GM18505 (cell line): ENCODE measurements at regions not wholly inside any gene's neighbourhood (a gene's known extent, or its start where the extent isn't known, plus 50 kb on each side); places are given as distances from the start of the nearest gene placed in this dataset.

ENCODE experiments used
- ATAC-seq: cut with Tn5 transposase; IDR thresholded peaks from one replicate; pipeline ENCODE4 v1.9.1; 2021; ENCODE audit not compliant: unreplicated experiment
- POLR2A ChIP-seq: IDR thresholded peaks from 4 replicates; pipeline ENCODE4 v1.6.1; 2011; ENCODE audit warnings: borderline replicate concordance; ENCODE audit not compliant: insufficient read depth, insufficient read length; ENCODE audit errors: extremely low read depth

- TF ChIP-seq POLR2A = no peak
- peak; percentile 81 for ATAC-seq
Measured at GRCh38 chr1:101506541-101507164, 269.8 kb downstream of the S1PR1 start.

GRCh38 chr1:101507547-101507971, 270.7 kb downstream of the S1PR1 start:
- ATAC-seq = no peak
- no peak for TF ChIP-seq POLR2A

DNA sequence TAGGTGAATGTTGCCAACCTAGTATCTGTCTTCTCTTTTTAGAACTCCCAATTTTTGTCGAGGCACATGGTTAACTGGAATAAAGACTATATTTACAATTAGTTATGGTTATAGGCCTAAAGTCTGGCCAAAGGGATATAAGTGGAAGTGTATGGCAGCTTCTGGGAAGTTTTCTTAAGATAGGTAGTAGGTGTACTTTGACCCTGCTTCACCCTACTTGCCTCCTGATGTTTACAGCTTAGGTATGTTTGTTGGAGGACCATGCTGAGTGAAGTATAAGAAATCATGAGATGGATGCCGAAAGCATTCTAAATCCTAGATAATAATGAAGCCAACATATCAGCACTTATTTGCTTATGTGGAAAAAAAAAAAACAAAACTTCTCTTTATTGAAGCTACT, 272.1 kb downstream of the S1PR1 start:
- TF ChIP-seq POLR2A = no peak
- ATAC-seq = no peak

- no peak for ATAC-seq
- TF ChIP-seq POLR2A = no peak
Measured at GRCh38 chr1:101509370-101509769, 272.6 kb downstream of the S1PR1 start.

DNA sequence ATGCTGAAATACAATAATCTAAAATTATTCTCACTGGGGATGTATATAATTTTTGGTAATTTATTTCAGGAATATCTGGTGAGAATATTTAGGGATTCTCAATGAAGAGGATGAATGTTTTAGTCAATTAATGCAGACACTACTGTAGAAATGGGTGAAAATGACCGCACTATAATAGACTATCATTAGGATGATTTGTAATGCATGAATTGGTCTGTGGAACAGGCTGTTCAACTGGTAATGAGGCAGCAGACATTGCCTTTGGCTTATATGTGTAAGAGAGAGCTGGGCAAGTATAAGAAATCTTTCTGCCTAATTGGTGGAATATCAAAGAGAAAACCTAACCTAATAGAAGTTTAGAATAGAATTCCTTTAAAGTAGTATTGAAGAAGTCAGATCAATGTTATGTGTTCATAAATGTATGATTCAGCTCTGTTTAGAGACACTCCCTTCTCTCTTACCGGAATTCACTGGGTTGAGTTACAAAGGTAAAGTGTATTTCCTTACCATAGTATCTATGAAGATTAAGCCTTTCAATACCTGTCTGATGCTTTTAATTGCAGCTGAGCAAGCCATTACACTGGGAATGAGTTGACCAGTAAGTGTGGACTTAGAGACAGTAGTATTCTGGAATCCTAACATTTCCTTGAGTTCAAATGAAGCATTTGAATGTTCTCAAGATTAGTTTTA, 274.5 kb downstream of the S1PR1 start:
- TF ChIP-seq POLR2A = no peak
- ATAC-seq = no peak

GRCh38 chr1:101520302-101520701, 283.5 kb downstream of the S1PR1 start:
- TF ChIP-seq POLR2A = no peak
- ATAC-seq = peak; percentile 92

DNA sequence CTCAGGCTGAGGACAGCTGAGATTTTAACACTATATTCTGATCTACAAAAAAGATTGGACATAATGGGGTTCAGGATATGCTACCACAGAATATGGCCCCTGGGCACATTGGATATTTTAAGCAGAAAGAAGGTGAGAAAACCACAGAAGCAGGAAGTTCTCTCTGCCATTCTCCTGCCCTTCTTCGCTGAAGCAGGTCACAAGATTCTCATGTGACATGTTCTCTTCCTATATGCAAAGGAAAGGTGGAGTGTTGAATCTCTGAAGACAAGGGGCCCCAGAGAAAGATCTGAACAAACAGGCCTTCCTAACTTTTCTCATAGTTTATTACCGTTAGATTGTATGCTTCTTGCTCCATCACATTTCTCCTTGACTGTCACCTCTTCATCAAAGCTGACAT, 285.7 kb downstream of the S1PR1 start:
- no peak for TF ChIP-seq POLR2A
- ATAC-seq = no peak

DNA sequence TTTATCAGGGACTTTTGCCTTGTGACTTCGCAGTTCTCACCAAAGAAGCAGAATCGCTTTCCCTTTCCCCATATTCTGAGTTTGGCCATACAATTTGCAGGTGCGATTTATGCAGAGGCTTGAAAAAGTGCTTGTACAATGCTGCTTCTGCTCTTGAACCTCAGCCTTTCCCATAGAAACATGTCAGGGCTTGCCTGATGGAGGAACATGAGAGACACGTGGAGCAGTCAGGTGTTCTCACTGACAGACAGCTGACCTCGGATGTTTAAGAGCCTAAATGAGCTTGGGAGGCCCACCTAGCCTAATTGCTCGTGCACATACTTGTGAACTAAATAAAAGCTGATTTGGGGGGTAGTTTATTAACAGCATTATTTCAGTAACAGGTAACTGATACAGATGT, 290.0 kb downstream of the S1PR1 start:
- ATAC-seq = no peak
- TF ChIP-seq POLR2A = no peak

GRCh38 chr1:101532377-101532776, 295.6 kb downstream of the S1PR1 start:
- ATAC-seq = no peak
- no peak for TF ChIP-seq POLR2A

- no peak for TF ChIP-seq POLR2A
- no peak for ATAC-seq
Measured at GRCh38 chr1:101540161-101540560, 303.3 kb downstream of the S1PR1 start.

DNA sequence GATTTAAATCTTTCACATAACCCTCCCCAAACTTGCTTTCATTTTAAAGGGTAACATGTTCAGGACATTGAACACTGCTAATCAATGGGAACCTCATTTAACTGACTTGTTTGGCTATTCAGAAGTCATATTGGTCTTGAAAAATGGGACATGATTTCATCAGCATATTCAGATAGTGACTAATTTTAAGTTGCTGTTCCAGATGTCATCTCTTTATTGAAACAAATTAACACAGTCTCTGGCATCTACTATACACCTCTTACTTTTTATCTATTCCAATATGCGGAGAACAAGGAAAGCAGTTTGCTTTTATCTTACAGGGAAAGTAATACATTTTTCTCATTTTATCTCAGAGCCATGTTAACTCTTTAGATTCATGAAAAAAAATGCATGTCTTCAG, 310.1 kb downstream of the S1PR1 start:
- TF ChIP-seq POLR2A = no peak
- ATAC-seq = no peak

DNA sequence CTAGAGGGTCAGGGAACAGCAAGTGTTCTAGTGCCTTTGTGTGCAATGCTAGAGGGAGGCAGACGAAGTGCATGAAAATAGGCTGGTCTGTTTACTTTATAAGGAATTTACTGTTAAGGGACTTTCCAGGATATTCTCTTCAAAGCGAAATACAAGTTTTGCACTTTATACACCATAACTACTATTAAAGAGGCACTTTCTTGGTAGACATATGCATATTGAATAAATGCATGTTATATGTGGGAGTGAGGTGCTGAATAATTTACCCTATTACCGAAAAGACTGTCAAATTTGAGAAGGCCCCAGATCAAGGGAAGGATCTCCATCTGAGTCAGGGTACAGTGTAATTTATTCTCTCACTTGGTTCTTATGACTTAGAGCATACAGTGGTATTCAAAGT, 310.5 kb downstream of the S1PR1 start:
- no peak for TF ChIP-seq POLR2A
- ATAC-seq = no peak

- no peak for TF ChIP-seq POLR2A
Measured at GRCh38 chr1:101548376-101548775, 311.6 kb downstream of the S1PR1 start.

DNA sequence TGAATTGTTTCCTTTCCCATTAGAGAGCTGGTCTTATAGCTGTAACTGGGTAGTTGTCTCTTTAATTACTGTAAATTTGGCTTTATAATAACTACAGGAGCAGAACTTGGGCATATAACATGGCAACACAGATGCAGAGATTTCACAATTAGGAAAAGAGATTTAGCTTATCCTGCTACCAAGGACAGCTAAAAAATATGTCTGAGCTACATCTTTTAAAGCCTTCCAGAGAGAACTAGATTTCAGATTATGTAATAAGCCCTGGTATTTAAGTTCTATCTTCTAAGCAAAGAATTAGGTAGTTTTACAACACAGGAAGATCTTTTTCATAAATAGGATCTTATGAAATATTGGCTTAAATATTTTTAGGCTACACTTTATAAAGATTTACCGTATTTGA, 313.8 kb downstream of the S1PR1 start:
- ATAC-seq = no peak
- TF ChIP-seq POLR2A = no peak

More at GRCh38 chr1:101548376-101548775, 311.6 kb downstream of the S1PR1 start:
- no peak for ATAC-seq
